ENCODE measurements at regions not wholly inside any gene's neighbourhood (a gene's known extent, or its start where the extent isn't known, plus 50 kb on each side); places are given as distances from the start of the nearest gene placed in this dataset.

DNA sequence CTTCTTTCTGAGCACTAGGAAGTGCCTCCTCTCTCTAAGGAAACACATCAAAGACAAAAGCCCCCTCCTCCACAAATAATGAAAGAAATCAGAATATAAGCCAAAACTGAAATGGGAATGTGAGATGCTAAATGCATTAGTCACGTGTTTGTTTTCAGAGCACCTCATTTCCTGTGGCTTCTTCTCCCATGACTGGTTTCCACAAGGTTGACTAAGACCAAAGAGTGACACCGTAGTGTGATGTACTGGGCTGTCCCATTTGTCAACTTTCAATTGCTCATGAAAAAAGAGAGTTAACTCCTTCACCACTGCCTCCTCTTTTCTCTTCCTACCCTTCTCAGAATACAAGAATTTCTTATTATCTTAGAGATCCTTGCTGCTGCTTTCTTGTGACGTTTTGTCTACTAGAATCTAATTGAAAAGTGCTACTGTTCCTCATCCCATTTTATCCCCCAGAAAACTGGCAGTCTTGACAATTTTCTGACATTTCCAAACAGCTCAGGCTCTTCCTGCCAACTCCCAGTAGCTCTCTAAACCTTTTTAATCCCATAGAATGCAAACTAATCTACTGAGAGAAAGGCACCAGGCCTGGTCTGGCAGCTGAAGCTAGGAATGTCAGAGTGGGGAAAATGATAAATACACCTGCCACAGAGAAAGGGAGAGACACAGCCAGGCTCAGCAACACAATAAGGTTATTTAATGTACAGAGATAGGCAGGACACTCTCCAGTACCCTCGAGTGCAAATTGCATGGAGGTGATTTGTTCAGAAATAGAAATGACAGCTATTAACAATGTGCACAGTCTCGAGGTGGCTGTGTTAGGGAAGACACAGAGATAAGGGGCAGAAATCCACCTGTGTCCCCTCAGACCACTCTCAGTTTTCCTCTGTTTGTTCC is 671.7 kb upstream of the NRSN1 start:
- H3K9me3 ChIP-seq, result no peaks in the 10 kb centered on the region
- peaks cover 9% of the 10 kb centered on the region for H3K4me1 ChIP-seq
- TF ChIP-seq, protein P1, sequence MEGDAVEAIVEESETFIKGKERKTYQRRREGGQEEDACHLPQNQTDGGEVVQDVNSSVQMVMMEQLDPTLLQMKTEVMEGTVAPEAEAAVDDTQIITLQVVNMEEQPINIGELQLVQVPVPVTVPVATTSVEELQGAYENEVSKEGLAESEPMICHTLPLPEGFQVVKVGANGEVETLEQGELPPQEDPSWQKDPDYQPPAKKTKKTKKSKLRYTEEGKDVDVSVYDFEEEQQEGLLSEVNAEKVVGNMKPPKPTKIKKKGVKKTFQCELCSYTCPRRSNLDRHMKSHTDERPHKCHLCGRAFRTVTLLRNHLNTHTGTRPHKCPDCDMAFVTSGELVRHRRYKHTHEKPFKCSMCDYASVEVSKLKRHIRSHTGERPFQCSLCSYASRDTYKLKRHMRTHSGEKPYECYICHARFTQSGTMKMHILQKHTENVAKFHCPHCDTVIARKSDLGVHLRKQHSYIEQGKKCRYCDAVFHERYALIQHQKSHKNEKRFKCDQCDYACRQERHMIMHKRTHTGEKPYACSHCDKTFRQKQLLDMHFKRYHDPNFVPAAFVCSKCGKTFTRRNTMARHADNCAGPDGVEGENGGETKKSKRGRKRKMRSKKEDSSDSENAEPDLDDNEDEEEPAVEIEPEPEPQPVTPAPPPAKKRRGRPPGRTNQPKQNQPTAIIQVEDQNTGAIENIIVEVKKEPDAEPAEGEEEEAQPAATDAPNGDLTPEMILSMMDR (IDR thresholded peaks at IDR 0.05; ENCODE audit: low read depth, low read length), result no peak
- DNase-seq, result no peak
- no peaks in the 10 kb centered on the region for H3K27me3 ChIP-seq
- H3K4me3 ChIP-seq (ENCODE audit: low read depth, low read length), result no peak overlapping the region
- no peaks in the 10 kb centered on the region for H3K36me3 ChIP-seq

DNA sequence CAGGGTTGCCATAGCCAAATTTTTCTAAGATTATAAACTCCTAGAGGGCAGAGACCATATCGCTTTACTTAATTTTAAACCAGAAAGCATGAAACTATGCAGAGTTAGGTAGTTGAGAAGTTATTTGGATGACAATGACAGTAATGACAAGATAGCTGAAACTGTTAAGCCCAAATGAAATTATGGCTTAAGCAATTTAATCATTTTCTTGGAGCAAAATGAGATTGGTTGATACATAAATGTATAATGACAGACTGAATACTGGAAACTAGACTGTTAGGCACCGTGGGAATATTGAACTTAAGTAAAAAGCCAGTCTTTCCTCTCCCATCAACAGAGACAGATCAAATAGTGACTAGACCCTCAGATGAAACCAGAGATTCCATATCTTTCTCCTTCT is 670.3 kb upstream of the NRSN1 start:
- TF ChIP-seq, protein P1 (IDR thresholded peaks at IDR 0.05; ENCODE audit: low read depth, low read length), result no peak

DNA sequence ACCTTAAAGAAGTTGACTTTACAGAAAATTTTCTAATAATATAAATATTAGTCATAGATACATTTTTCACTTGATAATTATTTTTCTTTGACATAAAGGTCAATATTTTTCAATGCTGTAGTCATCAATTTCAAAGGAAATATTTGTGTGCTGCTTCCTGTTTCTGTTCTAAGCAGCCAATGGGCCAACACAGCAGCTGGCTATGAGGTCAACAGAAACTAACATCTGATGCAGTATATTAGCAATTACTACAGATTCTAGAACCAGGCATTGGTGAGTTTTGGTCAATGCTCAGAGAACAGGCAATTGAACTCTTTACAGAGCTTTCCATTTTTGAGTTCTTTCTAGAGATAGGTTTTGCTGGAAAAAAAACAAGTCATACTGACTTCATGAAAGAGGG is 669.6 kb upstream of the NRSN1 start:
- H3K9me3 ChIP-seq, result no peaks in the 10 kb centered on the region
- DNase-seq, result no peak
- no peak overlapping the region for H3K4me3 ChIP-seq (ENCODE audit: low read depth, low read length)
- no peaks in the 10 kb centered on the region for H3K27me3 ChIP-seq
- TF ChIP-seq, protein P1 (IDR thresholded peaks at IDR 0.05; ENCODE audit: low read depth, low read length), result no peak
- H3K36me3 ChIP-seq, result no peaks in the 10 kb centered on the region
- H3K4me1 ChIP-seq, result peaks cover 9% of the 10 kb centered on the region

More for the DNA sequence above, 670.3 kb upstream of the NRSN1 start:
- DNase-seq, result no peak
- no peak overlapping the region for H3K4me3 ChIP-seq (ENCODE audit: low read depth, low read length)
- H3K27me3 ChIP-seq, result no peaks in the 10 kb centered on the region
- no peaks in the 10 kb centered on the region for H3K9me3 ChIP-seq
- H3K36me3 ChIP-seq, result no peaks in the 10 kb centered on the region
- peaks cover 9% of the 10 kb centered on the region for H3K4me1 ChIP-seq

DNA sequence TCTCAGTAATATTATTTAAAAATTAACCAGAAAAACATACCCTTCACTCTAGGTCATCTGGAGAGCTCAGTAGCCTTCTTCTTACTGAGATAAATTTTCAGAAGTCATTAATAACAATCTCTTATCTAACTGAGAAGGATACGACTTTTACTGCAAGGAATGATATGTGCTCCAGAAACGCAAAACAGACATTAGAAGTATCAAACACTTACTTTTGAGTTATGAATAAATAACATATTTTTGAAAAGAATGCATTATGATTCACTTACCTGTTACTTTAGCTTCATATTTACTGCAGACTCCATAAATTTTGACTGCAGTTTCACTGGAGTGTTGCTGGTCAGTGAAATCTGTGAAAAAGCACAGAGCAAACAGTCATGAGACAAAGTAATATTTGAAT is 668.7 kb upstream of the NRSN1 start:
- no peak for DNase-seq
- H3K4me3 ChIP-seq (ENCODE audit: low read depth, low read length), result no peak overlapping the region
- TF ChIP-seq, protein P1 (IDR thresholded peaks at IDR 0.05; ENCODE audit: low read depth, low read length), result no peak
- H3K36me3 ChIP-seq, result no peaks in the 10 kb centered on the region
- peaks cover 9% of the 10 kb centered on the region for H3K4me1 ChIP-seq
- no peaks in the 10 kb centered on the region for H3K27me3 ChIP-seq
- H3K9me3 ChIP-seq, result no peaks in the 10 kb centered on the region

DNA sequence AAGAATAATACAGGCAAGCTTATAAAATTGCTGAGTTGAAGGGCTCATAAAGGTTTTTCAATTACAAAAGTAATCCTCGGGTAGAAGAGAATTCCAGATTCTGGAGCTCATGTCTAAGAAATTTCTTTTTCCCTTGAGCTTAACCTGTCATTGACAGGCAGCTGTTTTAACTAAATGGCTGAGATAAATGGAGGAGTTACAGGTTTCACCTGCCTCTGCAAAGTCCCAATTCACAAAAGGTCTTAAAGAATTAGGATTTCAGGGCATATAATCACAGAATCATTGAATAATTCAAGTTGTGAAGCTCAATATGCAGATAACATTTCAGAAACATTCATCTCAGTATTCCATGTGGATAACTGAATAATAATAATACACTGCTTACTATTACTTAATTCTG is 660.1 kb upstream of the NRSN1 start:
- DNase-seq, result no peak
- no peaks in the 10 kb centered on the region for H3K27me3 ChIP-seq
- no peak overlapping the region for H3K4me3 ChIP-seq (ENCODE audit: low read depth, low read length)
- H3K4me1 ChIP-seq, result no peaks in the 10 kb centered on the region
- H3K9me3 ChIP-seq, result no peaks in the 10 kb centered on the region
- no peaks in the 10 kb centered on the region for H3K36me3 ChIP-seq
- TF ChIP-seq, protein P1 (IDR thresholded peaks at IDR 0.05; ENCODE audit: low read depth, low read length), result no peak

DNA sequence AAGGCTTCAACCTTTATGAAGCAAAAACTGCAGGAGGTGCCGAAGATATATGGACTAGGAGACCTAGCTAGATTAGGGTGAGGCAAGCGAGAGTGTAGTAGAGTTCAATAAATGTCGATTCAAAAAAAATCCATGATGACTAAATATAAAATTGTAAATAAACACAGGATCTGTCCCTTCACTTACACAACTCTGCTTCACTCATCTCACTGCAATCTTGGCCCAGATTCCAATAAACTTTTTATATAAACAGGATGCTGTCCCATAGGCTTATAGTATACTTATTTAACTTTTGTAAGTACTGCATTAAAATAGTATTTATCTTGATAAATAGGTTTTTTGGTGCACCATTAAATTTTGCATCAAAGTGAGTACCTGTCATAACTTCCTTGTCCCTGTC is 648.4 kb upstream of the NRSN1 start:
- TF ChIP-seq, protein P1 (IDR thresholded peaks at IDR 0.05; ENCODE audit: low read depth, low read length), result no peak
- Histone ChIP-seq H3K27me3 (no peaks in the 10 kb centered on the region), H3K4me3 (ENCODE audit: low read depth, low read length) (no peak overlapping the region)

More for the DNA sequence above, 648.4 kb upstream of the NRSN1 start:
- Histone ChIP-seq H3K9me3 (no peaks in the 10 kb centered on the region), H3K4me1 (no peaks in the 10 kb centered on the region), H3K36me3 (no peaks in the 10 kb centered on the region)
- DNase-seq, result no peak
